Activated CD4-positive, alpha-beta T cell treated with anti-CD3 and anti-CD28 coated beads, Interleukin-2, Interleukin-6, amounts not matched to agents 100 ng/mL and 50 ng/mL, durations not matched to agents 16 hours and 8 hours (primary cell): ENCODE measurements at regions not wholly inside any gene's neighbourhood (a gene's known extent, or its start where the extent isn't known, plus 50 kb on each side); places are given as distances from the start of the nearest gene placed in this dataset.

ENCODE experiments used
- DNase-seq: peaks from one replicate; pipeline ENCODE4 v3.0.0-alpha.2; 2020

GRCh38 chr4:132901224-132901623, 247.9 kb upstream of the PCDH10 start:
- DNase-seq = no peak

DNA sequence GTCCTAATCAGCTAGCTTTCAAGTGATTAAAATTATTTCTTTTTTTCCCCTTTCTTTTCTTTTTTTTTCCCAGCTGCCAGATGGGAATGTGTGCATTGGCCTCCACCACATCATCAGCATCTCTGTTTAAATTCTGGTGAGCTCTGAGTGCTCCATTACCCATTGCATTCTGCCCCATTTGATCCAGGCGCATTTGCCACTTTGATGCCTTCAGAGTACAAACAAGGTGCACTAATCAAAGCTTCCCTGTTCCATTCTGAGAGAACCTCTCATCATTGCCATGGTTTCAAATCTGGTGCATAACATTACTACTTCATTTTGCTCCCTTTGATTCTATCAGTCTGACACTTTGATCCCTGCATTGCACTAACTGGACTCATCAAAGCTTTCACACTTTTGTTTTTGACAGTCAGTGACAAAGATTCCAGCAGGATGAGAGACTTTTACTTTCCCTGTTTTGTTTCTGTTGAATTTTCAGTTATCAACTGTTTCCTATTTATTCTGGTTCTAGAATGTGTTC, 238.8 kb upstream of the PCDH10 start:
- DNase-seq = no peak

DNA sequence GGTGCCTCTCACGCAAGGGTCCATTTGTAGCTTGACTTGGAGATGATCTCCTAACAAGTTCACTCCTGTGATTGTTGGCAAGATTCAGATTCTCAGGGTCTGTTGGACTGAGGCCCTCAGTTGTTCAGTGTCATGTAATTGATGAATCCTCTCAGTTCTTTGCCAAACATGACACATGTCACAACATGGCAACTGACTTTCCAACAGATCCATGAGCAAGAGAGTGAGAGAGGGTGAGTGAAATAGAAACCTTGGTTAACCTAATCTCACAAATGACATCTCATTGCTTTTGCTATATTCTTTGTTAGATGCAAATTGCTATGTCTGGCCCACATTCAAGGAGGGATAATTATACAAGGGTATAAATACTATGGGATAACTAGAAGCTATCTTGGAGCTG, 231.0 kb upstream of the PCDH10 start:
- no peak for DNase-seq

DNA sequence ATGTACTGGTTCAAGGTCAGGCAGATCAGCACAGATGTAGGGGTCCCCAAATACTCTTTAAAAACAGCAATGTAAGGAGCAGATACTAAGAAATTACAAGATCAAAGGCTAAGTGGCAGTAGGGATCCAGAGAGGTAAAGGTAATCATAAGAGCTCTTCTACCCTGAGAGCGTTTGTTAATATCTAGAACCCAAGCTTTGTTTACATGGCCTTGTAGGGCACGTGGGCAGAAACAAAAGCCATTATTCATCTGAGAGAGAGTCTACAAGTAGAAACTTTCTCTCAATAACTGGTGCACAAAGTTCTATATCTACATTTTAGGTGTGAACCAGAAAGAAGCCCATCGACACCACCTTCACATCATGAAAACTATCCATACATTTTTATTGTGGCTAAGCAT, 225.6 kb upstream of the PCDH10 start:
- DNase-seq = no peak

DNA sequence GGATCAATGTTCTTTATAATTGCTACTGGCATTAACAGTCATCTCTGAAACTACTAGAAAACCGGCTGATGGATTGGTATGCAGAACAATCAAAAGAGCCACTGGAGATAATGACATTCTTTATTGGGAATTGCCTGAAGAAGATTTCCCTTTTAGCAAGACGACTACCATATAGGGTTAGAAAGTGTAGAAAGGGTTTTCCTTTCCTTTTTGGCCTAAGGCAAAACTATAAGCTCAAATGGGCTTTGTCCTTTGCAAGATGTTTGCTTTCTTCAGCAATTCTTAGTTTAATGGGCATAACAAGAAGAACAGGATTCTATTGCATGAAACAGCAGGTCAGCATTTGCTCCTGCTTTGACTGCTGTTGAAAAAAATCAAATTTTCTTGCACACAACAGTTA, 214.2 kb upstream of the PCDH10 start:
- no peak for DNase-seq

GRCh38 chr4:132955146-132955545, 193.9 kb upstream of the PCDH10 start:
- no peak for DNase-seq

- DNase-seq = no peak
Observed at GRCh38 chr4:132956962-132957361, 192.1 kb upstream of the PCDH10 start.

GRCh38 chr4:132958457-132959263, 190.4 kb upstream of the PCDH10 start:
- DNase-seq = no peak

GRCh38 chr4:132981611-132982010, 167.5 kb upstream of the PCDH10 start:
- no peak for DNase-seq

- DNase-seq = no peak
Observed at GRCh38 chr4:132982151-132982550, 166.9 kb upstream of the PCDH10 start.

GRCh38 chr4:132991111-132991510, 158.0 kb upstream of the PCDH10 start:
- no peak for DNase-seq

DNA sequence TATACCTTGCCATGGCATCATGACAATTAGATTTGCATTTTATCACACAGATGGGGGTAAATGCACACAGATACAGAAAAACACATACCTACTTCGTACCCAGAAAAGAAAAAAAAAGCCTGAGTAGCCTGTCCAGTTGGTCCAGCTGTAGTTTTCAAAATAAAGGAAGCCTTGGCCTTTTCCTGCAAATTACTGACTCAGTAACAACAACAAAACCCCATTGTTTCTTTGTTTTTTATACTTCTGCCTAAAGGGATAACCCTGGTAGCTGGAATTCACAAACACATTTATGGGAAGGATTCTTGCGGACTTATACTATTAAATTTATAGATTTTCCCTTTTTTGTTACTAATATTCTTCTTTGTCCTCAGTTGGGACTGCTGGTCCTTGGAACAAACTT, 156.4 kb upstream of the PCDH10 start:
- DNase-seq = no peak

- no peak for DNase-seq
Observed at GRCh38 chr4:132998585-132999230, 150.4 kb upstream of the PCDH10 start.

DNA sequence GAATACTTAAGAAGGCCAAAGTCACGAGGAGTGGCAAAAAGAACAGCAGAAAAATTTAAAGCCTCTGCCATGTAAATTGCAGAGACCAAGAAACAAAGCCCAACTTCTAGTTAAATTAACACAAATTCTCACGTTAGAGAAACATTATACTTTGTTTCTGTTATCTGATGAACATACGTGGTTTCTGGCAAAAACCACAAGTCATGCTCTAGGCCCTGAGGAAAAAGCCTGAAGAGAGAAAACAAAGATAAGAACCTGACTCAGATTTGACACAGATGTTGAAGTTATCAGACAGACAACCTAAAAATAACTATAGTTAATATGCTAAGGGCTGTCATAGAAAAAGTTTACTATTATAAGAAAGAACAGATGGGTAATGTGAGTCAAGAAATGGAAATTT, 149.1 kb upstream of the PCDH10 start:
- DNase-seq = no peak

DNA sequence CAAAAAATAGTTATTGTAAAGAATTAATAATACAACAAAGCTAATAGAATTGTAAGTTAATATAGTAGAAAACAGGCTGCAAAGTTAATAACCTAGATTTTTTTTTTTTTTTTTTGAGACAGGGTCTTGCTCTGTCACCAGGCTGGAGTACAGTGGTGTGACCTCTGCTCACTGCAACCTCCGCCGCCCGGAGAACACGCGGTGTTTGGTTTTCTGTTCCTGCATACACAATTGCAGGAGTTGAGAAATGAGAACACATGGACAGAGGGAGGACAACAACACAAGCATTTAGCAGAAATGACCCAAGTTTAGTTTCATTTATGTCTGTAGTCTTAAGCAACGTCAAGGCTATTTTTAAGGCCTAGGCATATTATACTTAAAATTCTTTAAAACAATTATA, 145.9 kb upstream of the PCDH10 start:
- DNase-seq = no peak

- no peak for DNase-seq
Observed at GRCh38 chr4:133014473-133015135, 134.5 kb upstream of the PCDH10 start.

GRCh38 chr4:133045288-133045687, 103.8 kb upstream of the PCDH10 start:
- no peak for DNase-seq

DNA sequence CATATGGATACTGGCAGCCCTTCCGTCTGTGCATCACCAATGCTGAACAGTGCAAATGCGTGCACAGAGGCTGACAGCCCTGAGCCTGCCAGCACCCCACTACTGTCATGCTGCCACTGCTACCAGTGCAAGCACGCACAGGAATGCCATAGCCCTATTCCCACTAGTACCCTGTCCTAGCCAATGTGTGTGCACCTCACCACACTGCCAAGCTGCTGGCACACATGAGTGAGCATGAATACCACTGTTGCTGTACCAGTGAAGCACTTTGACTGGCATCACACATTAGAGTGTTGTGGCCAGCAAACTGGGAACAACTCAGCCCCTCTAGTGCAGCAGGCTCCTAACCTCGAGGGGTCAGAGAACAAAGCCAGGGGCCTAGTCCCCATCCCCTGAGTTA, 102.9 kb upstream of the PCDH10 start:
- no peak for DNase-seq

GRCh38 chr4:133058701-133059100, 90.4 kb upstream of the PCDH10 start:
- DNase-seq = no peak

GRCh38 chr4:133059117-133059516, 90.0 kb upstream of the PCDH10 start:
- DNase-seq = no peak

- DNase-seq = no peak
Observed at GRCh38 chr4:133062851-133063250, 86.2 kb upstream of the PCDH10 start.

DNA sequence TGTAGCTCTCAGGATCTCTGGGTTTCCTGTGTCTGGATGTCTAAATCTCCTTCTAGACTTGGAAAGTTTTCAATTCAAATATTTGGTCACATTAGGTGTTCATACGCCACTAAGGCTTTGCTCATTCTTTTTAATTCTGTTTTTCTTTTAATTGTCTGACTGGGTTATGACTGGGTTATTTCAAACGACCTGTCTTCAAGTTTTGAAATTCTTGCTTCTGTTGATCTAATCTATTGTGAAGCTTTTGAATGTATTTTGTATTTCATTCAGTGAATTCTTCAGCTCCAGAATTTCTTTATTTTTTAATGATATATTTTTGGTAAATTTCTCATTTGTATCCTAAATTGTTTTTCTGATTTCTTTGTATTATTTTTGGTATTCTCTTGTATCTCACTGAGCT, 81.0 kb upstream of the PCDH10 start:
- DNase-seq = no peak

DNA sequence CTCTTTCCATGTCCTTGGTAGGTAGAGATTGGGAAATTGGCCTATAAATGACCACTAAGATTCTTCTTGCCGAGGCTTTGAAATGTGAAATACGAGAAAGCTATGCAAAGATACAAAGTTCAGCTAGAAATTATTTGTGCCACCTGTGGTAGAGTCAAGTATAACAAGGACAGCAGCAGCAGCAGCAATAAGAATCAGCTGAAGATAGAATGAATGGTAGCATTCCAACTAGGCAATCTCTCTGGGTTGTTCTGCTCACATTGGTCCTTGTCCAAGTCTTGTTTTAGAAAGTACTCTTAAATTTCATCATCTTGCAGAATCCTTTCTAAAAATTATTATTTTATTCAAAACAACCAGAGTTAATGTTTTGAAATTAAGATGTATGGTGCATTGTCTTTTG, 67.8 kb upstream of the PCDH10 start:
- DNase-seq = no peak

DNA sequence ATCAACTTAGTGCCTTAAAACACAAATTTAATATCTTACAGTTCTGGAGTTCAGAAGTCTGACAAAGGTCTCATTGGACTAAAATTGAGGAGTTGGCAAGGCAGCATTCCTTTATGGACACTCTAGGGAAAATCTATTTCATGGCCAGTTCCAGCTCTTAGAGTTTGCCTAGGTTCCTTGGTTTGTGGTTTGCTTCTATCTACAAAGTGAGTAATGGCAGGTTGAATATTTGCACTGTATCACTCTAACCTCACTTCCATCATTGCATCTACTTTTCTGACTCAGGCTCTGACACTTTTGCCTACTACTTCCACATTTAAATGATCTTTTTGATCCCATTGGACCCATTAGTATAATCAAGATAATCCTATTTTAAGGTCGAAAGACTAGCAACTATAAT, 64.7 kb upstream of the PCDH10 start:
- DNase-seq = no peak
